H1 (cell line): ENCODE measurements at regions not wholly inside any gene's neighbourhood (a gene's known extent, or its start where the extent isn't known, plus 50 kb on each side); places are given as distances from the start of the nearest gene placed in this dataset.

ENCODE experiments used
- CHD7 ChIP-seq: fragments of 300-600 bp; sonication (generic); IDR thresholded peaks from 2 replicates; pipeline ENCODE4 v1.7.1; 2012; ENCODE audit warnings: low read length, moderate library complexity, mild to moderate bottlenecking, inconsistent platforms; ENCODE audit not compliant: insufficient replicate concordance
- RNF2 ChIP-seq: fragments of 200-900, 300-1000 bp; sonication (generic); IDR thresholded peaks from 2 replicates; pipeline ENCODE4 v1.7.1; 2016; ENCODE audit warnings: borderline replicate concordance, low read depth, mild to moderate bottlenecking, antibody characterized with exemption, low read length; ENCODE audit not compliant: poor library complexity, severe bottlenecking; ENCODE audit errors: missing control alignments
- RXRA ChIP-seq: IDR thresholded peaks from 2 replicates; pipeline ENCODE4 v1.6.1; 2011; ENCODE audit warnings: low read depth, mild to moderate bottlenecking, low read length, moderate library complexity; ENCODE audit not compliant: insufficient read depth

- TF ChIP-seq CHD7 = no peak
- no peak for TF ChIP-seq RNF2
- TF ChIP-seq RXRA = no peak
- TF ChIP-seq, all 59 proteins: peak for 0
These were observed 60.9 kb upstream of the SIX2 start (continued) for GRCh38 chr2:45070113-45070652.
